GM21717 (cell line): ENCODE measurements at regions not wholly inside any gene's neighbourhood (a gene's known extent, or its start where the extent isn't known, plus 50 kb on each side); places are given as distances from the start of the nearest gene placed in this dataset.

Source experiments
- ATAC-seq: cut with Tn5 transposase; IDR thresholded peaks from one replicate; pipeline ENCODE4 v1.9.1; 2021; ENCODE audit warnings: mild to moderate bottlenecking, moderate library complexity; ENCODE audit not compliant: unreplicated experiment

DNA sequence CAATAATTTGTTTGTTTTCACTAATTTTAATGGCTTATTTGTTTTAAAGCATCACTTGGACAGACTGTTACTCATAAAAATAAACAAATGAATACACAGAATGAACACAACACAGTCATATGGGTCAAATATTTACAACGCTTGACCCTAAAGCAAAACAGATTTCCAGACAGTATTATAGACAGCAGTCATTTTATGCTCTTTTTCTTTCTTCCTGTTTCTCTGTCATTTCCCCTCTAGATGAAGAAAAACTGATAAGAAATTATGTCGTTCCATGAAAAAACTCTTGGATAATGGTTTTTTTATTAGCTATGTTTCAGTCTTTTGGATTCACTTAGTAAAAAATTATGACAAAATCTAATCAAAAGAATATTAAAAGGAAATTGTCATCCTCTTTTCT is 297.3 kb upstream of the NEGR1 start:
- ATAC-seq = no peak

GRCh38 chr1:72570815-72571214 is 288.5 kb upstream of the NEGR1 start:
- no peak for ATAC-seq

DNA sequence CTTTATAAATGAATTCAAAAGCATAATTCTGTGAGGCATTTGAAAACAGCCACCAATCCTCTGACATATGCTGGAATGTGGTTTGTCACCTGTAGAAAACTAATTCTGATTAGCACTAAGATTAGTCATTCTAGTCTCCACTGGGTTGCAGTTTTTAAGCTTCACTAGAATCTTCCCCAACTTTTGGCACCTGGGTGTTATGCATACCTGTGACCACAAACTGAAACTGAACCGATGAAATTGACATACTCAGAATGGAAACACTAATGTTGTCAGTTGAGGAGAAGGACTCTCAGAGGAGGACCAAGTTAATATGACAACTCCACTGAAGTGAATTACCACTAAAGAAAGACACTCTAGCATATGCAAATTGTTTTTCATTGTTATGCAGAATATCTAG is 285.8 kb upstream of the NEGR1 start:
- peak; percentile 80 for ATAC-seq

- ATAC-seq = no peak
Observed at GRCh38 chr1:72567521-72567920, 285.2 kb upstream of the NEGR1 start.

DNA sequence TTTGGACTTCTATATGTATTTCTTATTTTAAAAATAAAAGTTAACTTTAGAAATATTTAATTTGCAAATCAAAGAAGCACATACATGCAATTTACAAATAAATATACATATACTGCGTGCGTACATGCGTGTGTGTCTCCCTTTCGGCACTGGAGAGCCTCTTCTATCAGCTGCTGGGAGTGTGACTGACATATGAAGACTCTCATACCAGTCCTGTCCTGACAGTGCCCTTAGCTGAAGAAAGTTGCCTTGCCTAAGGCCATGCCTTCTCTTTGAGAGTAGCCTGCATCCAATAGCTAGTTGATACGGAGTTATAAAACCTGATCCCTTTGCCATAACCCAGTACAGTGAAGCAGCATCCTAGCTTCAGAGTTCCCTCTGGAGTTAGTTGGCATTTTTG is 282.4 kb upstream of the NEGR1 start:
- no peak for ATAC-seq

DNA sequence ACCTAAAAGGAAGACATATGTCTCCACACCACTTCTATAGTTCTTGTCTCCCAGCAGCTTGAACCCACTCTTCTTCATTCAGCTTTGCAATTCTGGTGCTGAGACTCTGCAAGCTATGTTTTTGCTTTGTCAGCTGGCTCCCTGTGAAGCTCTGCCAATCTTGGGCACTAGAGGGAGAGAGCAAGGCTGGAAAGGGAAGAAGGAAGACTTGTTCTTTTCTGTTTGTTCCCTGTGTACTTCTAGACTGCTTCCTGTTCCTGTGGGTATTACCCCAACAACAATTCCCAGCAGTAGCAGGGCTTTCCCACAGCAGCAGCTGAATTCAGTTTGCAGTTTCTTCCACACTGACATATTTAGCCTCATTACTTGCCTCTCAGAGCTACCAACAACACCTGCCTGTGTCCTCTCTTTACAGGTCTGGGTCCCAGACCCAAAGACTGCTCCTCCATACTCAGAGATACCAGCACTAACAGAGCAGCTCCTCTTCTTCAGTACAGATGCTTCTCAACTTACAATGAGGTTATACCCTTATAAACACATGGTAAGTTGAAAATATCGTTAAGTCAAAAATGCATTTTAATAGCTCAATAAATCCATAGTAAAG is 275.2 kb upstream of the NEGR1 start:
- no peak for ATAC-seq

GRCh38 chr1:72547412-72547811 is 265.1 kb upstream of the NEGR1 start:
- ATAC-seq = no peak

- ATAC-seq = no peak
Observed at GRCh38 chr1:72540674-72541073, 258.3 kb upstream of the NEGR1 start.

DNA sequence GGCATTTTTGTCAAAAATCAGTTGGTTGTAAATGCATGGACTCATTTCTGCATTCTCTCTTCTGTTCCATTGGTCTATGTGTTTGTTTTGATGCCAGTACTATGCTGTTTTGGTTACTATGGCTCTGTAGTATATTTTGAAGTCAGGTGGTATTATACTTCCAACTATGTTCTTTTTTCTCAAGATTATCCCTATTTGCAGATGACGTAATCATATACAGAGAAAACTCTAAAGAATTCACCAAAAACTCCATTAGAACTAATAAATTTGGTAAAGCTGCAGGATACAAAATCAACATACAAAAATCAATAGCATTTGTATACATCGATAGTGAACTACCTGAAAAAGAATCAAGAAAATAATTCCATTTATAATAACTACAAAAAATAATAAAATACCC is 253.1 kb upstream of the NEGR1 start:
- no peak for ATAC-seq

GRCh38 chr1:72530646-72531045 is 248.3 kb upstream of the NEGR1 start:
- no peak for ATAC-seq

DNA sequence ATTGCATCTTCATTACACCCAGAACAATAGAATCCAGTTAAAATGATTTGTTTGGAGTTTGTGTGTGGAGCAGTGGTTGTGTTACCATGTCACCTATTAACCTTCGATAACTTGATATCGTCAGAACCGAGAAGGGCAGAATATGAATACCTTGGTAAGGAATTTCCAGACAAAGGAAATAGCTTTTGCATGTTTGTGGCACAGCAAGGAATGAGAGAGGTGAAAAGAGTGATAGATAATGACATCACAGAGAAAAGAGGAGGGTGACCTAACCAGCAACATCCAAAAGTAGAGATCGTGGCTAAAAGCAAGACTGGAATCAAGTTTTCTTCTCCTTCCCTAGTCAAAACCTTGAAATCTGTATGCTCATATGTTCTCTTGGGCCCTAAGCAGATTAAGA is 244.6 kb upstream of the NEGR1 start:
- ATAC-seq = no peak

- no peak for ATAC-seq
Observed at GRCh38 chr1:72524021-72524420, 241.7 kb upstream of the NEGR1 start.

GRCh38 chr1:72521659-72522058 is 239.3 kb upstream of the NEGR1 start:
- ATAC-seq = no peak

- no peak for ATAC-seq
Observed at GRCh38 chr1:72516826-72517225, 234.5 kb upstream of the NEGR1 start.

DNA sequence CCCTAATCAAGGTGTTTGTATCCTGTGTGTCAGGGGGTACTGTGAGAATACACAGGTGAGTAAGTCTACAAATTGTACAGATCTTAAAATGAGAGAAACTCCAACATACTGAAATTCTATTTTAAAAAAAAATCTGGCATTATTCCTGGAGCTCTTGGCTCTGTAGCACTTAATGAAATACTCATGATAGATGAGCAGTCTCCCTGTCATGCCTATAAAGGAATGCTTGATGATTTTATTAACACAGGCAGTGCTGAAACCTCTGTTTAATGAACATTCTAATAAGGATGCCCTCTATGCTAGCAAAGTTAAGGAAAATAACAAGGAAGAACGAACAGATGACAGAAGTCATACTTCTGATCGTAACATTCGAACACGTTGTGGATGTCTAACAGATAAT is 233.9 kb upstream of the NEGR1 start:
- no peak for ATAC-seq

DNA sequence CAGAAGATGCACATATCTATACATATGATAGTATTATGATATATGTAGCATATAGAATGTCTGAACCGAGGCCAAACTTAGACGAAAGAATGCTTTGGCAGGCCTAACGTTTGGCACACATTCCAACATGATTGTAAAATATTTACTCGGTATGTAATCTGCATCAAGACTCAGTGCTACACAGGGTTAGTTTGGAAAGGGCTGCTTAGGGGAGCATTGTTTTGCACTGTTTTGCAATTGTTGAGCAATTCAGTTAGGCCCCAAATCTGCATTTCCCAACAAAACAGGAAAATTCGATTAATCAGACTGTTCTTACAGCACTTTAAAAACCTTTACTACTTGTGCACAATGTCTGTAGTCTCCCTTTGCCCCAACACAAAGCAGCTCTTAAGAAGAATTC is 216.0 kb upstream of the NEGR1 start:
- ATAC-seq = no peak

- no peak for ATAC-seq
Observed at GRCh38 chr1:72489801-72490200, 207.5 kb upstream of the NEGR1 start.

DNA sequence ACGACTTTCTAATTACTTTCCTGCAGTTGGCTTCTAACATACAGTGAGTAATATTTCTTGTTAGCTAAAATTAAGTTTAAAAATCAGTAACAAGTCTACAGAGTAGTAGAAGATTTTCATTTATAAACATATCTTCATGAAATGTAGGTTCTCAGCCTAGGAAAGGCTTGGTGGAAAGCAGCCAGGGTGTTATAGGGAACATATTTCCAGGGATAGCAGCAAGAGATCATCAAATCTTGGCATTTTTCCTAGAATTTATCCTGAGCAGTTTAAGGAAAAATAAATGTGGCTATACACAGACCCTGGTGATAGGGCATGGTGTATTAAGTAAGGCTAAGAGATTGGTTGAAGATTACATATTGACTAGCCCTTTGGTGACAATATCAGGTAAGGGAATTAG is 203.5 kb upstream of the NEGR1 start:
- no peak for ATAC-seq

DNA sequence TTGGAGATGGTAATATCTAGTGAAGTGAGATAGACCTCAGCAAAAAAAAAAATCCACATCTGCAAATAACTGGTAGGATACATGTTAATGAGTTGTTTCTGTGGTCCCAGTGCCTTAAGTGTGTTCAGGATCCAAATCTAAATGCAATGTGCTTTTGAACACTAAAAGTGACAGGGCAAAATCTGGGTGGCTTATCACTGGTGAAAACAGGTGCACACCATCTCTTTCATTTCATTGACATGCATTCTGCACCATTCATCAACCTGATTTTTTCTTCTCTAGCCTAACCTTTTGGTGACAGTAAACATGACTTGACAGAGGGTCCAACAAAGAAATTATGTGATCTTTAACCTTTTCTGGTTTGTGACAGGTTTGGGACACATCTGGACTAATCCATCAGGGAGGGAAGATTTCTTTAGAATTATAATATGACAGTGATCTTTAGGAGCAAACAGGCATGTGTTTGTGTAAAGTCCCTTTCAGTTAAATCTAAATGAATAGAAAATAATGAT is 201.6 kb upstream of the NEGR1 start:
- no peak for ATAC-seq

DNA sequence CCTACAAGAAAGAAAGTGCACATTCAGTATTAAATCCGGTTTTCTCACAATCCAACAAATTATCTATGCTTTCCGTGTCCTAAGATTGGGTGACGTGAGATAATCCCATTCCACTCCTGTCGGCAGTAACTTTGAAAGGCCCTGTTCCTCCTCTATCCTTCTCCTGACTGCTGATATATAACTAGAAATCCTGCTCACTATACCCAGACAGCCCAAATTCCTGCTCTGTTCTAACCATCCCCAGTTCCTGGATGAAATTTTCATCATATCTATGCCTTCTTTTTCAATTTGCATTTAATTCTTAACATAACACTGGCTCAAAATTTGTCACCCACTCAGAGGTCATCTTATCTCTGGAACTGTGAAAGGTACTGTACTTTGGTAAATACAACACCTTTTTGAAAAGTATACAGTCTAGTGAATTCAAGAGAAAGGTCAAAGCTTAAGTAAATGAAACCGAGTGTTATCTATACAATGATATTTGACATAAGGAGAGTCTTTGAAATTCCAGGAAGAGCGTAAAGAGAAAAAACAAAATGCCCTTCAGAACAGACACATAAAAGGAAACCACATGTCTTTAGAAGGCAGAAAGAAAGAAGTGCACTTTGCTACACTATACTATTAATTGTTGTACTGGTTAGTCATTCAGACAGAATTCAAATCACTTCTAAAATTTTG is 200.5 kb upstream of the NEGR1 start:
- no peak for ATAC-seq

DNA sequence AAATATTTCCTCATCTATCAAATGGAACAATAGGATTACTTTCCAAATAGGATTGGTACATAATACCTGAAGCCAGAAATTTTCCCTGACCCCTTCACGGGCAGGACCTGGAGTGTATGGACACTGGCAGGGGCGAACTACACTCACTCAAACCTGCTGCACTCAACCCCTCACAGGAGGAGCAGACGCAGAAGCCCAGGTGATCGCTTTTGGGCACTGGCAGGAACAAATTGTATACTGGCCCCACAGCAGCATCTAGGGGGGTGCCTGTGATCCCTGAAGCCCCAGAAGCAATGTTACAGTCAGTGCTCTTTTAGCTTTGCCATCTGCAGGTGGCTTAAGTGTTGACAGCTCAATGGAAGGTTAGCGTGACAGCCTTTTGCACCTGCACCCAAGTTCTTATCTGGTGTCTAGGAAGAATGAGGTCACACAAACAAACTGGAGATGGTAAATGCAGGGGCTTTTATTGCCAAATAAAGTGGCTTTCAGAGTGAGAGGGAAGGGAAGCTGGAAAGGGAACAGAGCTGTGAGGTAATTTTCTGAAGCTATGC is 199.2 kb upstream of the NEGR1 start:
- ATAC-seq = no peak

- ATAC-seq = no peak
Observed at GRCh38 chr1:72466376-72466775, 184.0 kb upstream of the NEGR1 start.
